ENCODE measurements at regions not wholly inside any gene's neighbourhood (a gene's known extent, or its start where the extent isn't known, plus 50 kb on each side); places are given as distances from the start of the nearest gene placed in this dataset.

DNA sequence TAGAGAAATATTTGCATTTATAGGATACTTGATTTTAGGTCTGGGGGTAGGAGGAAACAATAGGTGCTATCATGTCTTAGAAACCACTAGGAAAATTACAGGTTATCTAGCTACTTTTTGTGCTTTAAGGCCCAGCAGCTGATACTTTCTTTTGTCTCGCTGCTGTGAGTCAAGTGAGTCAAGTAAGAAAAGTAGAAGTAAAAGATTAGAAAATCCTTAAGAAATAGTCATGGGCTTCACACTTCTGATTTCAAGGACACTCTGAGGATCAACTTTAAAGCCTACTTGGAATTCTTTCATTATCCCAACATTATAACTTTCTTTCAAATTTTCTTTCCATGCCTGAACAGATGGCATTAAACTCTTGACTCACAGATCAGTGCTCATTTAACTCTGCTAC, 95.2 kb upstream of the RBMS3 start:
- no peak overlapping the region for H3K4me3 Mint-ChIP-seq
- no peak overlapping the region for H3K27ac Mint-ChIP-seq (ENCODE audit: low read depth)
- no peaks in the 10 kb centered on the region for H3K4me1 Mint-ChIP-seq
- DNase-seq (ENCODE audit: low spot score in 2 of 2): no peak
- H3K27me3 Mint-ChIP-seq: no peaks in the 10 kb centered on the region
- H3K36me3 Mint-ChIP-seq (ENCODE audit: insufficient read depth): no peaks in the 10 kb centered on the region
- no peak for ATAC-seq (replicated peaks; ENCODE audit: extremely low read depth, poor library complexity, severe bottlenecking)
- peaks cover 8% of the 10 kb centered on the region for H3K9me3 Mint-ChIP-seq

DNA sequence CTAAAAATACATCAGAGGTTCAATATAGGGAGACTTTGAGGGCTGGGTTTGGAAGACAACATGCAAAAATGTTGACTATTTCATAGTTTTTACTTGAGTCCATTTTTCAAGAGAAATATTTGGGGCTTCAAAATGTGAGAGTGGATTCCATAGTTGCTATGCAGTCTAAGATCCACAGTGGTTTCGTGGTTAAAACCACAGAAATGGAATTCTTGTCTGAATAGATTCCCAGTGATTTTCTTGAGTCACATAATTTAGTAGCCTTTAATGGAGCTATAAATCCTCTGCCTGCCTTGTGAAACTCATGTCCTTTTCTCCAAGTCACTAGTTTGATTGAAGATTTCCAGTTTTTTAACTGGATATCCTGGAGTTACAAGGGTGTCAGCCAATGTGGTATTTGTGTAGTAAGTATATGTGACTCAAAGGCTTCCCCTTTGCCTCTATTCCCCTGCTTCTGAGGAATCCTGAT, 94.7 kb upstream of the RBMS3 start:
- DNase-seq (ENCODE audit: low spot score in 2 of 2) (no peak), ATAC-seq (replicated peaks; ENCODE audit: extremely low read depth, poor library complexity, severe bottlenecking) (no peak)
- Mint-ChIP-seq H3K9me3 (peaks cover 9% of the 10 kb centered on the region), H3K4me1 (no peaks in the 10 kb centered on the region), H3K27me3 (no peaks in the 10 kb centered on the region), H3K36me3 (ENCODE audit: insufficient read depth) (no peaks in the 10 kb centered on the region), H3K4me3 (no peak overlapping the region), H3K27ac (ENCODE audit: low read depth) (no peak overlapping the region)

DNA sequence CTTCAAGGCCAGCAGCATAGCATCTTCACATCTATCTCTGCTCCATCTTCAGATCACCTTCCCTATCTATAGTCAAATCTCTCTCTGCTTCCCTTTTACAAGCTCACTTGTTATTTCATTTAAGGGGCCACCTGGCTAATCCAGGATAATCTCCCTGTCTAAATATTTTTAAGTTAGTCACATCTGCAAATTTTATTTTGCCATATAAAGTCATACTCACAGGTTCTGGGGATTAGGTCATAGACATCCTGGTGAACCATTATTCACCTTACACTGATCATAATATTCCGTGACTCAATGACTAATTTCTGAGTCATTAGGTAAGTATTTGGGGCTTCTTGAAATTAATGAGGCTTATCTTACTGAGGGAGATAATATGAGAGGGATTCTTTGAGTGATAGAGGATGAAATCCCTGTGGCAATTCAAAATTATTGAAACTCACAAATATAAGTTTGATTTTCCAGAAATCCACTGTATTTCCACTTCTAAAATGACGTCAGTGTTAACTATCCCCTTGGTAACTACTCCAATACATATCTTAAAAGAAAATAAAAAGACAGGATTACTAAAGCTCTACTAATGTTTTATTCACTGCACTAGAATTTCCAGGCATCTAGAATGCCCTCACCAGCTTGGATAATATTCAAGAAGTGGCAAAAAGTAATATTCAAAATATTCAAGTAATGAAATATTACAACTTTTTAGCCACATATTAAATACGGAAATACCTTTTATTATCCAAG, 93.7 kb upstream of the RBMS3 start:
- H3K27me3 Mint-ChIP-seq: no peaks in the 10 kb centered on the region
- no peaks in the 10 kb centered on the region for H3K36me3 Mint-ChIP-seq (ENCODE audit: insufficient read depth)
- DNase-seq (ENCODE audit: low spot score in 2 of 2): no peak
- H3K9me3 Mint-ChIP-seq: peaks cover 17% of the 10 kb centered on the region
- H3K27ac Mint-ChIP-seq (ENCODE audit: low read depth): no peak overlapping the region
- H3K4me3 Mint-ChIP-seq: no peak overlapping the region
- no peaks in the 10 kb centered on the region for H3K4me1 Mint-ChIP-seq
- no peak for ATAC-seq (replicated peaks; ENCODE audit: extremely low read depth, poor library complexity, severe bottlenecking)

DNA sequence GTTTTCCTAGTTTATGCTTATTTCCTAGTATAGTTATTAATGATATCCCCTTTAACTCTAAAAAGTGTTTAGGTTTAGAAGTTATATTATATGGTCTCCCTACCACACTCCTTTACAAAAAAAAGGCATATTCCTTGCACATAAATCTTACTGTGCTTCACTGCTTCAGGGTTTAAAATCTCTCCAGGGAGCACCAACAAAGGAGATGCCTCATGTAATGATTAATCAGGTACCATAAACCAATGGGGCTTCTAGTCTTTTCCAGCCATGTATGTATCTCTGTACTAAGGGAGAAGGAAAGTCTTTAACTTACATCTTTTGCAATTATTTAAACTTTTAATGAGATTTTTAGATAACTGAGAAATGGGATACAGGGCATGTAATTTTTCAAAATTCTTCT, 91.5 kb upstream of the RBMS3 start:
- ATAC-seq (replicated peaks; ENCODE audit: extremely low read depth, poor library complexity, severe bottlenecking): no peak
- no peaks in the 10 kb centered on the region for H3K27me3 Mint-ChIP-seq
- no peaks in the 10 kb centered on the region for H3K36me3 Mint-ChIP-seq (ENCODE audit: insufficient read depth)
- no peak overlapping the region for H3K4me3 Mint-ChIP-seq
- H3K4me1 Mint-ChIP-seq: no peaks in the 10 kb centered on the region
- DNase-seq (ENCODE audit: low spot score in 2 of 2): no peak
- H3K27ac Mint-ChIP-seq (ENCODE audit: low read depth): no peak overlapping the region
- peaks cover 28% of the 10 kb centered on the region for H3K9me3 Mint-ChIP-seq

DNA sequence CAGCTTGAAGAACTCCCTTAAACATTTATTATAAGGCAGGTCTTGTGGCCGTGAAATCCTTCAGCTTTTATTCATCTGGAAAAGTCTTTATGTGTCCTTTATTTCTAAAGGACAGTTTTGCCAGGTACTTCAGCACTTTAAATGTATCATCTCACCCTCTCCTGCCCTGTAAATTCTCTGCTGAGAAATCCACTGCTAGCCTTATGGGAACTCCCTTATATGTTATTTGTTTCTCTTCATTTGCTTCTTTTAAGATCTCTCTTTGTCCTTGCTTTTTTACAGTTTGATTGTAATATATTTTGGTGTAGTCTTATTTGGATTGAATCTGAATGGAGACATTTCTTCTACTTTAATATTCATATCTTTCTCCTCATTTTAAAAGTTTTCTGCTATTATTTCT, 86.7 kb upstream of the RBMS3 start:
- H3K4me1 Mint-ChIP-seq: no peaks in the 10 kb centered on the region
- no peaks in the 10 kb centered on the region for H3K27me3 Mint-ChIP-seq
- ATAC-seq (replicated peaks; ENCODE audit: extremely low read depth, poor library complexity, severe bottlenecking): no peak
- H3K27ac Mint-ChIP-seq (ENCODE audit: low read depth): no peak overlapping the region
- peaks cover 35% of the 10 kb centered on the region for H3K9me3 Mint-ChIP-seq
- no peak overlapping the region for H3K4me3 Mint-ChIP-seq
- no peaks in the 10 kb centered on the region for H3K36me3 Mint-ChIP-seq (ENCODE audit: insufficient read depth)
- DNase-seq (ENCODE audit: low spot score in 2 of 2): no peak

DNA sequence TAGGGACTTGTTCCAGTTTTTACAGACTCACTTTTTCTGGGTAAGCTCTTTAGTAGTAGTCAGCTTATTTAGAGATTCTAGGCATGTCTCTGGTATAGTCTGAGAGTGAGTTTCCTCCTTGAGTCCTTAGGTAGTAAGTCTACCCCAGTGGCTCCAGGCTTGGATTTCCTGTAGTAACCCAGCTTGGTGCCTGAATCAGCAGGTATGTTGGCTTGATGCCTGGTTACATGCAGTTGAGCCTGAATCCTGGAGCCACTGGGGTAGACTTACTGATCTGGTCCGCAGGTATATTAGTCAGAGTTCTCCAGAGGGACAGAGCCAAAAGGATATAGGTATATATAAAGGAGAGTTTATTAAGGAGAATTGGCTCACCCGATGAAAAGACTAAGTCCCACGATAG, 85.8 kb upstream of the RBMS3 start:
- ATAC-seq (replicated peaks; ENCODE audit: extremely low read depth, poor library complexity, severe bottlenecking) (no peak), DNase-seq (ENCODE audit: low spot score in 2 of 2) (no peak)
- Mint-ChIP-seq H3K4me3 (no peak overlapping the region), H3K4me1 (no peaks in the 10 kb centered on the region), H3K27ac (ENCODE audit: low read depth) (no peak overlapping the region), H3K36me3 (ENCODE audit: insufficient read depth) (no peaks in the 10 kb centered on the region), H3K9me3 (peaks cover 35% of the 10 kb centered on the region), H3K27me3 (no peaks in the 10 kb centered on the region)

DNA sequence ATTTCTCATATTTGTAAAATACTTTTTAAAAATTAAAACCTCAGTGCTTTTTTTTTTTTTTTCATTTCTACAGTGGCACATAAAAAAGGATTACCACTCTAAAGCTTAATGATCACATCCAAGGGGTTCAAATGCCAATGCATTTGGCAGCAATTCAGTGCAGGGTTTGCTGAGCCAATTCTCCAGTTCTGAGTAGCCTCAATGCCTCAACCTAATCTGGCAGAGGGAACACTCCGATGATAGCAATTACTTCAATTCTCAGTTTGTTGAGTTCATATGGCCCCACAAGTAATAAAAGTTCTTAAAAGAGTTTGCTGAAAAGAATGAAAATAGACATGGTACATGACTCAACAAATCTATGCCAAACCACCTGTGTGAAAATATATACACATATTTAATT, 79.3 kb upstream of the RBMS3 start:
- H3K27ac Mint-ChIP-seq (ENCODE audit: low read depth): no peak overlapping the region
- no peak for ATAC-seq (replicated peaks; ENCODE audit: extremely low read depth, poor library complexity, severe bottlenecking)
- H3K9me3 Mint-ChIP-seq: no peaks in the 10 kb centered on the region
- no peak overlapping the region for H3K4me3 Mint-ChIP-seq
- no peaks in the 10 kb centered on the region for H3K36me3 Mint-ChIP-seq (ENCODE audit: insufficient read depth)
- H3K27me3 Mint-ChIP-seq: no peaks in the 10 kb centered on the region
- H3K4me1 Mint-ChIP-seq: no peaks in the 10 kb centered on the region
- no peak for DNase-seq (ENCODE audit: low spot score in 2 of 2)

DNA sequence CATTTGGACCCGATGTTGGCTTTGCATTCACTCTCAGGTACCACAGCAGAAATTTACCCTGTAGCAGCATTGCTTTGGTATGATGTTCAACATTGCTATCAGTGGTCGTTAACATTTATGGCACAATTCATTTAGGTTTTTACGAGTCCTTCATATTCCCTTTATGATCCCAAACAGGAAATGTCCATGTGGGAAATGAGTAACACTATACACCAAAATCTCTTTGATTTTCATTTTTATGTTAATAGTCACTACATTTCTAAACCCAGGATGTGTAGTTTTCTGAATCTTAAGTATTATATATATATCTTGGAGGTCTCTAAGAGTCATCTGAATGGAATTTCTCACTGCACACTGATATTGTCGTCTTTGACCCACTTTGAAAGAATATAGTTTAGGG, 78.5 kb upstream of the RBMS3 start:
- no peak overlapping the region for H3K27ac Mint-ChIP-seq (ENCODE audit: low read depth)
- H3K36me3 Mint-ChIP-seq (ENCODE audit: insufficient read depth): no peaks in the 10 kb centered on the region
- H3K9me3 Mint-ChIP-seq: no peaks in the 10 kb centered on the region
- no peaks in the 10 kb centered on the region for H3K4me1 Mint-ChIP-seq
- no peak for ATAC-seq (replicated peaks; ENCODE audit: extremely low read depth, poor library complexity, severe bottlenecking)
- no peaks in the 10 kb centered on the region for H3K27me3 Mint-ChIP-seq
- H3K4me3 Mint-ChIP-seq: no peak overlapping the region
- DNase-seq (ENCODE audit: low spot score in 2 of 2): no peak

DNA sequence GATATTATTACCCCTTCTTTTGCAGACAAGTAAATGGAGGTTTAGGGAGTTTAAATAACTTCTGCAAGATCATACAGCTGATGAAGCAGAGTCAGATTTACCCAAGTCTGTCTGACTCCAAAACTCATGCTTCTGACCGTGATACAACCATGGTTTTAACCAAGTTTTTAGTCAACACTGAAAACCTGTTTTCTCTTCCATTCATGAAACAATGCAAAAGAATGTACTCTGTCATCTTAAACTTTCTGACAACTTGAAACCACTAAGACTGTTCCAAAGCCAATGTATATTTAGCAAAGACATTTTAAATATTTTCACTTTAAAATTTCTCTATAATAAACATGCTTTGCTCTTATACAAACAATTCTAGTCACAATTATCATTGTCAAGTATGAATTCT, 77.0 kb upstream of the RBMS3 start:
- H3K4me3 Mint-ChIP-seq: no peak overlapping the region
- no peaks in the 10 kb centered on the region for H3K4me1 Mint-ChIP-seq
- H3K27ac Mint-ChIP-seq (ENCODE audit: low read depth): no peak overlapping the region
- no peaks in the 10 kb centered on the region for H3K36me3 Mint-ChIP-seq (ENCODE audit: insufficient read depth)
- no peaks in the 10 kb centered on the region for H3K9me3 Mint-ChIP-seq
- no peak for DNase-seq (ENCODE audit: low spot score in 2 of 2)
- no peaks in the 10 kb centered on the region for H3K27me3 Mint-ChIP-seq
- ATAC-seq (replicated peaks; ENCODE audit: extremely low read depth, poor library complexity, severe bottlenecking): no peak

DNA sequence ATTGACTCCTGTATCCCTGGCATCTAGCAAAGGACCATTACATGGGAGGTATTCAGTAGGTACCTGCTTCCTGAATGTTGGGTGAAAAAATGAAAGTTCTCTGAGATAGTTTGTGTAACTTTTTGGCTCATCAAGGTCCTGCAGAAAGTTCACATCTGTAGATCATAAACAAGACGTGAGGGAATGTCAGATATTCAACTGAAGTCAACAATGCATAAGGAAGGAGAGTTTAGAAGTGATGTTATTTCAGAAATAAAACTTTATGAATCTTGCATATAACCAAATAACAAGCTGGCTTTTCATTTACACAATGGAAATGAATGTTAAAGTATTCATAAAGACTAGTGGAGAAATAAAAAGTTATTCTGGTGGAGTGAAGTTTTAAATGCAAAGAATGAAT, 73.4 kb upstream of the RBMS3 start:
- no peak for DNase-seq (ENCODE audit: low spot score in 2 of 2)
- ATAC-seq (replicated peaks; ENCODE audit: extremely low read depth, poor library complexity, severe bottlenecking): no peak
- no peaks in the 10 kb centered on the region for H3K4me1 Mint-ChIP-seq
- H3K27me3 Mint-ChIP-seq: no peaks in the 10 kb centered on the region
- H3K27ac Mint-ChIP-seq (ENCODE audit: low read depth): no peak overlapping the region
- H3K9me3 Mint-ChIP-seq: no peaks in the 10 kb centered on the region
- no peak overlapping the region for H3K4me3 Mint-ChIP-seq
- H3K36me3 Mint-ChIP-seq (ENCODE audit: insufficient read depth): no peaks in the 10 kb centered on the region

DNA sequence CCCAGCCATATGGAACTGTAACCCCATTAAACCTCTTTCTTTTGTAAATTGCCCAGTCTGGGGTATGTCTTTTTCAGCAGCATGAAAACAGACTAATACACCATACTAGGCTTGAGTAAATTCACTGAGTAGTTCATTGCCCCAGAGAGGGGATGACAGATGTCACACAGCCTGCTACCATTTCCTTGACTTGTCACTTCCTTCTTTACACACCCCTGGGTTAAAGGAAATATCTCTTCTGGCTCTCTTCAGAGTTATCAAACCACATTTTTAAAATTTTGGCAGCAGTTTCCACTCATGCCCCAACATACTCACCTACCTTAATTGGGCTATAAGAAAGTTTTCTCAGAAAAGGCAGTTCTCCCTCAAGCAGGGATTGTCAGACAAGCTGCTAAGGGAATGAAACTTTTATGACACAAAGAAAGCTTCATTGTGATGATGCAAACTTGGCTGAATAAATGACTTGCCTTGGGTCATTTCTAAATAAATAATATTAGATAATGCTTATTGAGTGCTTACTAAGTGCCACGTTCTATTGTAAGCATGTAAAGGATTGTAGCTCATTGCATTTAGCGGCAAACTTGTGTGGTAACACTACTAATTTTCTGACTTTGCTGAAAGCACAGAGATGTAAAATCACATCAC, 68.0 kb upstream of the RBMS3 start:
- no peak for DNase-seq (ENCODE audit: low spot score in 2 of 2)
- Mint-ChIP-seq H3K36me3 (ENCODE audit: insufficient read depth) (peaks cover 2% of the 10 kb centered on the region), H3K27me3 (no peaks in the 10 kb centered on the region), H3K4me1 (no peaks in the 10 kb centered on the region), H3K27ac (ENCODE audit: low read depth) (no peak overlapping the region), H3K9me3 (peaks cover 4% of the 10 kb centered on the region), H3K4me3 (no peak overlapping the region)
- ATAC-seq (replicated peaks; ENCODE audit: extremely low read depth, poor library complexity, severe bottlenecking): no peak

DNA sequence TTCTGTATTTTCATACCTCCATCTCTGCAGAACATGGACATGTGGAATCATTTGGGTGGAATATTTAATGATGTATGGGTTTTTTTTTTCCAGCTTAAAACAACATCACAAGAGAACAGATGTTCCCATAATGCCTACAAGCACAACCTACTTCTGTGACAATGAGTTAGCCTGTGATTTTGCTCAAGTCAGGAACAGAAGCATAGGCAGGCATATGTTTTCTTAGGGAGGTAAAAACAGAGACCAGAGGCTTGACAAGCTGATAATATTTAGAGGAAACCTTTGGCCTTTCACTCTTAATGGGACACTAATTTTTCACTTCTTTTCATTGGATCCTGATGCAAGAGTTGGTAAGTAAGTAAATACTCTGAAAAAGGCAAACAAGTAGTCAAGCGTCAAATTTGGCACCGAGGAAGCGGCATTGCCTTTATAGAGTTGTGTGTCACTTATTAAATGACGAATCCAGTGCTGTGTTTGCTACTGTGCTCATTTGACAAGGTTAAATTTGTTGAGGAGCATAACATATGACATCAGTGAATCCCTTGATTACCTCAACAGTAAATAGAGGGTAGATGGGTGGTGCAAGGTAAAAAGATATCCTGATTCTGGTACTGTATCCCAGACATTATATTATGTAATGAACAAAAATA, 66.7 kb upstream of the RBMS3 start:
- peaks cover 2% of the 10 kb centered on the region for H3K36me3 Mint-ChIP-seq (ENCODE audit: insufficient read depth)
- H3K9me3 Mint-ChIP-seq: peaks cover 11% of the 10 kb centered on the region
- no peaks in the 10 kb centered on the region for H3K4me1 Mint-ChIP-seq

DNA sequence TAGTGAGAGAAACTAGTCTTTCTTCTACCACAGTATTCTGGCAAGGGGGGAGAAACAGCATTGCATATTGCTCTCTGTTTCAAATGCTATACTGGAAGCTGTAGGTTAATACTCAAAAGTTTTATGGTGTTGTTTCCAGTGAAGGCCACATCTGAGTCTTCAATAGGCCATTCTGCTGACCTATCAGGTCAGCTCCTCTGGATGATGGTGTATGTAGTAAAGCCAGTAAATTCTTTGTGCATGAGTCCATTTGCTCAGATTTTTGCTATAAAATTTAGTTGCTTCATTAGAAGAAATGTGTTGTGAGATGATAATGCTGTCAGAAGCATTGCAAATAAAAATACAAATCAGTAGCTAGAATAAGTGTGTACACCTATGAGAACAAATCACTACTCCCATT, 64.9 kb upstream of the RBMS3 start:
- DNase-seq (ENCODE audit: low spot score in 2 of 2): no peak
- no peak for ATAC-seq (replicated peaks; ENCODE audit: extremely low read depth, poor library complexity, severe bottlenecking)
- Mint-ChIP-seq H3K9me3 (peaks cover 11% of the 10 kb centered on the region), H3K27ac (ENCODE audit: low read depth) (no peak overlapping the region), H3K27me3 (no peaks in the 10 kb centered on the region), H3K36me3 (ENCODE audit: insufficient read depth) (peaks cover 2% of the 10 kb centered on the region), H3K4me3 (no peak overlapping the region), H3K4me1 (no peaks in the 10 kb centered on the region)

More for the DNA sequence above, 66.7 kb upstream of the RBMS3 start:
- H3K27ac Mint-ChIP-seq (ENCODE audit: low read depth): no peak overlapping the region
- DNase-seq (ENCODE audit: low spot score in 2 of 2): no peak
- no peak for ATAC-seq (replicated peaks; ENCODE audit: extremely low read depth, poor library complexity, severe bottlenecking)
- no peaks in the 10 kb centered on the region for H3K27me3 Mint-ChIP-seq
- no peak overlapping the region for H3K4me3 Mint-ChIP-seq
